HepG2 (cell line): ENCODE measurements at regions not wholly inside any gene's neighbourhood (a gene's known extent, or its start where the extent isn't known, plus 50 kb on each side); places are given as distances from the start of the nearest gene placed in this dataset.

Experiments
- JUND ChIP-seq: sonication (generic); formaldehyde crosslinking; IDR thresholded peaks from 2 replicates; pipeline ENCODE4 v1.8.0; 2022; ENCODE audit warnings: mild to moderate bottlenecking, missing genetic modification reagents
- POLR2A ChIP-seq, 2 experiments: IDR thresholded peaks; 2 replicates each; pipeline ENCODE4 v1.6.1; 2011; ENCODE audit warnings: low read depth in 2 of 2, low read length in 2 of 2, mild to moderate bottlenecking in 1 of 2, moderate library complexity in 1 of 2; ENCODE audit not compliant: insufficient read depth in 1 of 2
- ZNF24 ChIP-seq: fragments of 450-650 bp; IDR thresholded peaks from 2 replicates; pipeline ENCODE4 v1.6.1; 2017; ENCODE audit warnings: antibody characterized with exemption, mild to moderate bottlenecking
- ZNF317 ChIP-seq: sonication (generic); formaldehyde crosslinking; IDR thresholded peaks from 2 replicates; pipeline ENCODE4 v1.5.0; 2020; ENCODE audit warnings: mild to moderate bottlenecking, missing genetic modification reagents
- ZNF512 ChIP-seq: sonication (generic); formaldehyde crosslinking; IDR thresholded peaks from 2 replicates; pipeline ENCODE4 v1.4.0; 2020; ENCODE audit warnings: mild to moderate bottlenecking, missing genetic modification reagents

GRCh38 chrX:39950018-39950688, 147.6 kb downstream of the BCOR start:
- TF ChIP-seq ZNF317 (no peak), ZNF512 (CRISPR knock-in tag) (no peak), JUND (CRISPR knock-in tag) (no peak), POLR2A (IDR thresholded peaks at IDR 0.05; ENCODE audit: insufficient read depth in 1 of 2, low read depth in 2 of 2, low read length in 2 of 2) (no peak), ZNF24 (no peak)
